ENCODE measurements at regions not wholly inside any gene's neighbourhood (a gene's known extent, or its start where the extent isn't known, plus 50 kb on each side); places are given as distances from the start of the nearest gene placed in this dataset.
"Not testable (repeated sequence)": the region's sequence is repeated elsewhere in the genome, so short reads cannot be mapped to it uniquely, and the experiment has no call there.

DNA sequence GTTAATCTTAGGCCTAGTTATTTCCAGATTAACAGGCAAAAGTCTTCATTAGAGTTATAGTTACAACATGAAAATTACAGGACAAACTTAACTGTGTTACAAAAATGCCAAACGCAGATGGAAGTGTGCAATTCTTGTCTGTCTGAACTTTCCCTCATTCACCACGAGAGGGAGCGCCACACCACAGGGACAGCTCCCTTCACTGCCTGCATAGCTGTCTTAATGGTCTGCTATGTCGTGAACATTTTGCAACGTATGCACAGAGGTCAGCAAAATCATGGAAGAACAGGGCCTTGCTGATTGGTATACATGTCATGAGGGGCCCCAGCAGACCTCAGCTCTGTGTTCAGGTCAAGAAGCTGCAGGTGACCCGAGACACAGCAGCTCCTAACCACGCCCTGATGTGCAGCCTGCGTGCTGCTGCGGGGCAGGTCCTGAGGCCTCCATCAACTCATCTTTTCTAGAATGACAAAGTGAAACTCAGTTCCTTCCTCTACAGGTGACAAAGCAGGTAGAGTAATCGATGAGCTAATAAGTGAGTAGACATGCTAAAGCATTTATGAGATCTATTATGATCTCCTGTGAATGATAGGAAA is 78.8 kb upstream of the ATP8B1 start:
- DNase-seq: peak; percentile 67 to 79

- DNase-seq: not testable (repeated sequence)
Observed at GRCh38 chr18:57879924-57880323, 76.8 kb upstream of the ATP8B1 start.

DNA sequence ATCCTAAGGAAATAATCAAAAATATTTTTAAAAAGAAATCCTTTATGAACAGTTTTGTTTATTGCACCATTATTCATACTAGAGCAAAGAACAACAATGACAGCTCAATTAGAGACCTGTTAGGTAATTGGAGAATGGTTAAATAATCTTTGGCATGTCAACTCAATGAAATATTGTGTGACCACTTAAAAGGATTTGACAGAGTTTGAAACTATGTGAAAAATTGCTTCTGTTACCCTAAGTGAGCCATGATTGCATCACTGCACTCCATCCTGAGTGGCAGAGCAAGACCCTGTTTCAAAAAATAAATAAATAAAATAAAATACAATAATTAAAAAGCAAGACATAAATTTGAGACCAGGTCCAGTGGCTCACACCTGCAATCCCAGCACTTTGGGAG is 66.1 kb upstream of the ATP8B1 start:
- no peak for DNase-seq

DNA sequence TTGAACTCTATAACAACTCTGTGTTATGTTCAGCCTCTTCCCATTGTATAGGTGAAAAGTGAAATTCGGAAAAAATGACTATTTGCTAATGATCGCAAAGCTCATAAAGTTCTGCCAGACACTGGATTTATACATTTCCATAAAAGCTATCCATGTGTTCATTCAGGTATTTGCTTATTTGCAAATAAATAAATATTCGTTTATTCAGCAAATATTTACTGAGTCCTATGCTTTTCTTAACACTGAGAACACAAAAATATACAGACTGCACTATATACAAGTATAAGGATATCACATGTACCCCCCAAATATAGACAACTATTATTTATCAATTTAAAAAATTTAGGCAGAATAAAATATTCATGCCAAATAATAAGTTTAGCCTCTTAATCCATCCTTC is 63.2 kb upstream of the ATP8B1 start:
- no peak for DNase-seq

DNA sequence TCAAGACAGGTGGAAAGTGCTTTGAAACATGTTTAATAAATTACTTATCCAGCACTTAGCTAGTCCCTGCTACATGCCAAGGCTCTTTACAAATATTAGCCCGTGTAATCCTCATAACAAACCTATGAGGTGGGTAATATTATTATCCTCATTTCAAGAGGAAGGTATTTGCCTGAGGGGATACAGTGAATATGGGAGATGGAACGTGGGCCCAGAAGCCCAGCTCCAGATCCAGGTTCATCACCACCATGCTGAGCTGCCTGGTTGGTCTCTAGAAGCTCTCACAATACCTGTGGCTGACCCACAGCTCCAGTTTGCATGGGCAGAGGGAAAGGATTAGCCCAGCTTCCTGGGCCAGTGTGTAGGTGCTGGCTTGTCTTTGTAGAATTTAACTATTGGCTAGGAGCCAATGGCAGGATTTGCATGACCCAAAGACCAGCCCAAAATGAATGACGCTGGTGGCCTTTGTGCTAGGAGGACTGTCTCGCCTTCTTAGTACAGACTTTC is 61.6 kb upstream of the ATP8B1 start:
- DNase-seq: no peak

GRCh38 chr18:57863706-57864105 is 60.6 kb upstream of the ATP8B1 start:
- DNase-seq: no peak

- no peak for DNase-seq
Observed at GRCh38 chr18:57859314-57859713, 56.2 kb upstream of the ATP8B1 start.

GRCh38 chr18:57856557-57857280 is 53.6 kb upstream of the ATP8B1 start:
- DNase-seq: no peak

DNA sequence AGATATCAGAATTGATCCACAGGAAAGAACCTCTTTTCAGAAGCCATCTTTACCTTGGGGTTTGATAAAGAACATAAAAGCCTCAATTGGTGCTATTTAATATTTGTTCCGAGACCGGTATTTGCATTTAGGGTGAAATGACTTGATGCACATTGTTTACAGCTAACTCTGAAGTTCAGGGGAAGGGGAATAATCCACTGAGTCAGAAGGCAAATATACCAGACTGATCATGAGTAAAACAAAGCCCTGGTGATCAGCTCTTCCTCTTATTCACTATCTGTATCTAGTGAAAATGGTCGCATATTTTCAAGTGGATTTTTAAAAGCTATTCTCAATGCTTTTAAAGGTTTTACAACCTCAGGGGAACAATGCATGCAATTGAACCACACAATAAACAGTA is 53.0 kb upstream of the ATP8B1 start:
- no peak for DNase-seq

GRCh38 chr18:57855551-57855950 is 52.4 kb upstream of the ATP8B1 start:
- no peak for DNase-seq

GRCh38 chr18:57854726-57855125 is 51.6 kb upstream of the ATP8B1 start:
- DNase-seq: no peak

- no peak for DNase-seq
Observed at GRCh38 chr18:57853864-57854263, 50.7 kb upstream of the ATP8B1 start.

GRCh38 chr18:57853133-57853532 is 50.0 kb upstream of the ATP8B1 start:
- no peak for DNase-seq
